Smooth muscle cell (in vitro differentiated cells): ENCODE measurements at regions not wholly inside any gene's neighbourhood (a gene's known extent, or its start where the extent isn't known, plus 50 kb on each side); places are given as distances from the start of the nearest gene placed in this dataset.

ENCODE experiments used
- DNase-seq: peaks from one replicate; lab custom pipeline; 2025; ENCODE audit not compliant: unreplicated experiment; lab: John Stamatoyannopoulos, UW
- H2AFZ ChIP-seq: fragments of 200-600 bp; sonication (generic); 2 replicates; pipeline ENCODE4 v1.6.0; 2016; ENCODE audit warnings: antibody characterized with exemption, low read depth, mild to moderate bottlenecking
- H3F3A ChIP-seq: fragments of 200-600 bp; sonication (generic); 2 replicates; pipeline ENCODE4 v1.6.0; 2017; ENCODE audit warnings: antibody characterized with exemption, low read depth
- H3K27ac ChIP-seq: fragments of 200-600 bp; sonication (generic); 2 replicates; pipeline ENCODE4 v1.5.1; 2016; ENCODE audit warnings: low read depth, mild to moderate bottlenecking
- H3K27me3 ChIP-seq: fragments of 200-600 bp; sonication (generic); 2 replicates; pipeline ENCODE4 v1.6.1; 2016; ENCODE audit warnings: low read depth, mild to moderate bottlenecking
- H3K36me3 ChIP-seq: fragments of 200-600 bp; sonication (generic); 2 replicates; pipeline ENCODE4 v1.5.1; 2016; ENCODE audit warnings: low read depth
- H3K4me1 ChIP-seq: fragments of 200-600 bp; sonication (generic); 2 replicates; pipeline ENCODE4 v1.5.1; 2016; ENCODE audit warnings: low read depth
- H3K4me2 ChIP-seq: fragments of 200-600 bp; sonication (generic); 2 replicates; pipeline ENCODE4 v1.6.0; 2016; ENCODE audit warnings: mild to moderate bottlenecking
- H3K4me3 ChIP-seq: fragments of 200-600 bp; sonication (generic); 2 replicates; pipeline ENCODE4 v1.5.1; 2016; ENCODE audit warnings: mild to moderate bottlenecking
- H3K79me2 ChIP-seq: fragments of 200-600 bp; sonication (generic); 2 replicates; pipeline ENCODE4 v1.6.0; 2016; ENCODE audit warnings: low read depth, mild to moderate bottlenecking
- H3K9ac ChIP-seq: fragments of 200-600 bp; sonication (generic); 2 replicates; pipeline ENCODE4 v1.6.0; 2016; ENCODE audit warnings: low read depth
- H3K9me3 ChIP-seq: fragments of 200-600 bp; sonication (generic); replicated peaks from 2 replicates; pipeline ENCODE4 v1.5.1; 2016; ENCODE audit warnings: low read depth
- H4K20me1 ChIP-seq: fragments of 200-600 bp; sonication (generic); 2 replicates; pipeline ENCODE4 v1.6.0; 2016; ENCODE audit warnings: low read depth
- WGBS: methylation state at CpG from one replicate; pipeline ENCODE4 v1.1.7; 2016; ENCODE audit warnings: low lambda C conversion rate; 5-methylcytosine and 5-hydroxymethylcytosine counted together
- TF ChIP-seq, protein P1 (sequence below): fragments of 200-600 bp; sonication (generic); IDR thresholded peaks from 2 replicates; pipeline ENCODE4 v1.5.1; 2017; ENCODE audit warnings: borderline replicate concordance, mild to moderate bottlenecking, antibody characterized with exemption; ENCODE audit not compliant: insufficient read depth, poor library complexity, severe bottlenecking

DNA sequence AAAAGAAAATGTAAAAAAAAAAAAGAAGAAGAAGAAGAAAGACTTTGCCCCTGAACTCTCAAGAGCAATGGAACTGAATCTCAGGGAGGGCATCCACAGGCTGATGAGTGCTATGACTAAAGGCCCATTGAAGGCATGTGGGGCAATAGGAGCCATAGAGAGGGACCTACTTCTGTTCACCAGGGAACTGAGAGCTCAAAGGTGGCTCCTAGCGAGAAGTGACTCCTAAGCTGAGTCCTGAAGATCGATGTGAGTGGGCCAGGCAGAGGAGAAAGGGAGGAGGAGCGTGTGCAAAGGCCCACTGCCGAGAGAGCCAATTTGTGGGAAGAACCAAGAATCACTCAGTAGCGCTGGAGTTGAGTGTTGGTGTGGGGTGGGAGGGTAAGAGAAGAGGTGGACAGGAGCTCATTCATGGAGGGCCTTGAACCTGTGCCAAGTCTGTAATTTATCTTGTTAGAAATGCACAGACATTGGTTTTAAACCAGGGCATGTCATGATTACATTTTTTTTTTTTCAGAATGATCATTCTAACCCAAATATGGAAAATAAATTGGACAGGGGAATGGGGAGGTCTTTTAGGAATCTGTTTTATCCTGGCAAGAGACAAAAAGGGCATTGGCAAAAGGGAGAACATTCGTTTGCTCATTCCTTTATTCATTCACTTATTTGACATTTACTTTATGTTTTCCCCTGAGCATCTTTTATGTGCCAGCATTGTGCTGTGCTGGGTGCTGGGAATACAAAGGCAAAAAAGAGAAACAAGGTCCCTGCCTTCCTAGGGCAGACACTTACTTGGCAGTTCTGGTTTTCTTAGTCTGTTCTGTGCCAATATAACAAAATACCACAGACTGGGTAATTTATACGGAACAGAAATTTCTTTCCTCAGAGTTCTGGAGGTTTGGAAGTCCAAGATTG, 67.4 kb upstream of the DSP start:
- Histone ChIP-seq H3K4me3 (no peak overlapping the region), H3K4me2 (no peak overlapping the region), H4K20me1 (no peaks in the 10 kb centered on the region), H3K9ac (no peak overlapping the region), H2AFZ (no peak overlapping the region), H3K9me3 (no peaks in the 10 kb centered on the region), H3K27me3 (no peaks in the 10 kb centered on the region), H3K27ac (no peak overlapping the region), H3K36me3 (no peaks in the 10 kb centered on the region), H3F3A (no peaks in the 10 kb centered on the region), H3K79me2 (no peaks in the 10 kb centered on the region), H3K4me1 (no peaks in the 10 kb centered on the region)
- 95% methylated on average over 7 of the region's 7 CpGs for WGBS
- TF ChIP-seq, protein P1, sequence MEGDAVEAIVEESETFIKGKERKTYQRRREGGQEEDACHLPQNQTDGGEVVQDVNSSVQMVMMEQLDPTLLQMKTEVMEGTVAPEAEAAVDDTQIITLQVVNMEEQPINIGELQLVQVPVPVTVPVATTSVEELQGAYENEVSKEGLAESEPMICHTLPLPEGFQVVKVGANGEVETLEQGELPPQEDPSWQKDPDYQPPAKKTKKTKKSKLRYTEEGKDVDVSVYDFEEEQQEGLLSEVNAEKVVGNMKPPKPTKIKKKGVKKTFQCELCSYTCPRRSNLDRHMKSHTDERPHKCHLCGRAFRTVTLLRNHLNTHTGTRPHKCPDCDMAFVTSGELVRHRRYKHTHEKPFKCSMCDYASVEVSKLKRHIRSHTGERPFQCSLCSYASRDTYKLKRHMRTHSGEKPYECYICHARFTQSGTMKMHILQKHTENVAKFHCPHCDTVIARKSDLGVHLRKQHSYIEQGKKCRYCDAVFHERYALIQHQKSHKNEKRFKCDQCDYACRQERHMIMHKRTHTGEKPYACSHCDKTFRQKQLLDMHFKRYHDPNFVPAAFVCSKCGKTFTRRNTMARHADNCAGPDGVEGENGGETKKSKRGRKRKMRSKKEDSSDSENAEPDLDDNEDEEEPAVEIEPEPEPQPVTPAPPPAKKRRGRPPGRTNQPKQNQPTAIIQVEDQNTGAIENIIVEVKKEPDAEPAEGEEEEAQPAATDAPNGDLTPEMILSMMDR: no peak
- DNase-seq: no peak

DNA sequence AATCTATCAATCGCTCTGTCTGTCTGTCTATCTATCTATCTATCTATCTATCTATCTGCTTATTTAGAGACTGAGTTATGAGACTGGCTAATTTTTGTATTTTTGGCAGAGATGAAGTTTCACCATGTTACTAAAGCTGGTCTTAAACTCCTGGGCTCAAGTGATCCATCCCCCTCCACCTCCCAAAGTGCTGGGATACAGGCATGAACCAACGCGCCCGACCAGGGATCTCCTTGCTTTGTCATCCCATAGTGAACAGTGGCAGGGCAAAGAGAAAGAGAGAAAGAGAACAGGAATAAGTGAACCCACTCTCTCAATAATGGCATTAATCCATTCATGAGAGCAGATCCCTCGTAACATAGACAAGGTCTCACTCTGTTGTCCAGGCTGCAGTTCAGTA, 66.4 kb upstream of the DSP start:
- no peaks in the 10 kb centered on the region for H3F3A ChIP-seq
- no peak overlapping the region for H2AFZ ChIP-seq
- no peaks in the 10 kb centered on the region for H3K4me1 ChIP-seq
- DNase-seq: no peak
- no peak overlapping the region for H3K4me2 ChIP-seq
- H3K27me3 ChIP-seq: no peaks in the 10 kb centered on the region
- no peaks in the 10 kb centered on the region for H3K36me3 ChIP-seq
- H3K9me3 ChIP-seq: no peaks in the 10 kb centered on the region
- no peak overlapping the region for H3K4me3 ChIP-seq
- no peak overlapping the region for H3K9ac ChIP-seq
- no peak overlapping the region for H3K27ac ChIP-seq
- TF ChIP-seq, protein P1: no peak
- no peaks in the 10 kb centered on the region for H4K20me1 ChIP-seq
- WGBS: 84% methylated on average over 5 of the region's 5 CpGs
- H3K79me2 ChIP-seq: no peaks in the 10 kb centered on the region

DNA sequence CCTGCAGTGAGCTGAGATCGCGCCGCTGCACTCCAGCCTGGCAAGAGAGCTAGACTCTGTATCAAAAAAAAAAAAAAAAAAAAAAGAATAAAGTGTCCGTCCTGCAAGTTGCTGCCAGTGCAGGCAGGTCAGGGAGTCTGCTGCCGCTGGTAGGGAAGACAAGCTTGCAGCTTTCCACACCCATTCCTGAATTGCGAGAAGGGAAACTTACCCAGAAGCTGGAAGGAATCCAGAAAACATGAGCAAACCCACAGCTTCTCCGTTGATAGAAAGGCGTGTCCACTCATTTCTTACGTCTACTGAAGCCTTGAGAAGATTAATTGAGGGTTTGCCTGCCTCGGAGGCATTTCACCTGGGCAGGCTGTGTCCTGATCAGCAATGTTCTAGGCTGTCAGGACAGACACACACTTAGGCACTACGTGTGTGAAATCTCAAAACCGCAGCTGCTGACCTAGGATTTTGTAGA, 61.6 kb upstream of the DSP start:
- Histone ChIP-seq H3K27me3 (no peaks in the 10 kb centered on the region), H3K4me3 (no peak overlapping the region), H3K4me1 (no peaks in the 10 kb centered on the region), H3K9me3 (no peaks in the 10 kb centered on the region), H2AFZ (no peak overlapping the region), H3K36me3 (no peaks in the 10 kb centered on the region), H3K4me2 (no peak overlapping the region), H4K20me1 (no peaks in the 10 kb centered on the region), H3F3A (no peaks in the 10 kb centered on the region), H3K27ac (no peak overlapping the region), H3K79me2 (no peaks in the 10 kb centered on the region), H3K9ac (no peak overlapping the region)
- TF ChIP-seq, protein P1: no peak
- no peak for DNase-seq
- WGBS: 58% methylated on average over 12 of the region's 12 CpGs

DNA sequence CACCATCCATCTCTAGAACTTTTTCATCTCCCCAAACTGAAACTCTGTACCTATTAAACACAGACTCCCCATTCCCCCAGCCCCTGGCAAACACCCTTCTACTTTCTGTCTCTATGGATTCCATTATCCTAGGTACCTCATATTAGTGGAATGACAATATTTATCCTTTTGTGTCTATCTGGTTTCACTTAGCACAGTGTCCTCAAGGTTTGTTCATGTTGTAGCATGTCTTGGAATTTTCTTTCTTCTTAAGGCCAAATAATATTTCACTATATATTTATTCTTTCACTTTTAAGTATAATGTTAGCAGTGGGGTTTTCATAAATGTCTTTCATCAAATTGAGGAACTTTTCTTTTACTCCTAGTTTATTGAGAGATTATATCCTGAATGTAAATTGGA, 56.8 kb upstream of the DSP start:
- H3K9ac ChIP-seq: no peak overlapping the region
- DNase-seq: no peak
- no peaks in the 10 kb centered on the region for H3K27me3 ChIP-seq
- no peaks in the 10 kb centered on the region for H3K4me1 ChIP-seq
- no peaks in the 10 kb centered on the region for H3K9me3 ChIP-seq
- TF ChIP-seq, protein P1: no peak
- H3K79me2 ChIP-seq: no peaks in the 10 kb centered on the region
- no peak overlapping the region for H3K27ac ChIP-seq
- H3K36me3 ChIP-seq: no peaks in the 10 kb centered on the region
- H3K4me2 ChIP-seq: no peak overlapping the region
- no peaks in the 10 kb centered on the region for H4K20me1 ChIP-seq
- H2AFZ ChIP-seq: no peak overlapping the region
- H3F3A ChIP-seq: no peaks in the 10 kb centered on the region
- H3K4me3 ChIP-seq: no peak overlapping the region
